ENCODE measurements at regions not wholly inside any gene's neighbourhood (a gene's known extent, or its start where the extent isn't known, plus 50 kb on each side); places are given as distances from the start of the nearest gene placed in this dataset.

GRCh38 chr3:84634668-84635067 lies 324.1 kb upstream of the CADM2 start:
- H3K36me3 ChIP-seq: no peaks in the 10 kb centered on the region
- ATAC-seq: no peak
- H3K9me3 ChIP-seq: no peaks in the 10 kb centered on the region
- H3K27me3 ChIP-seq: no peaks in the 10 kb centered on the region
- no peak overlapping the region for H3K27ac ChIP-seq
- no peak overlapping the region for H3K4me3 ChIP-seq
- WGBS, 2 donors (ENCODE audit: low coverage in 1 of 2): 75 to 100% methylated on average over 1 of the region's 1 CpG
- TF ChIP-seq POLR2AphosphoS5 (IDR thresholded peaks at IDR 0.05) (no peak), EP300 (IDR thresholded peaks at IDR 0.05) (no peak), POLR2A (IDR thresholded peaks at IDR 0.05) (no peak), CTCF (IDR thresholded peaks at IDR 0.05) (no peak)
- H3K4me1 ChIP-seq: no peaks in the 10 kb centered on the region

GRCh38 chr3:84637272-84637671 lies 321.5 kb upstream of the CADM2 start:
- Histone ChIP-seq H3K9me3 (no peaks in the 10 kb centered on the region), H3K36me3 (no peaks in the 10 kb centered on the region), H3K4me3 (no peak overlapping the region), H3K4me1 (no peaks in the 10 kb centered on the region), H3K27ac (no peak overlapping the region), H3K27me3 (no peaks in the 10 kb centered on the region)
- no peak for TF ChIP-seq POLR2AphosphoS5 (IDR thresholded peaks at IDR 0.05)
- no peak for TF ChIP-seq POLR2A (IDR thresholded peaks at IDR 0.05)
- no peak for TF ChIP-seq EP300 (IDR thresholded peaks at IDR 0.05)
- no peak for TF ChIP-seq CTCF (IDR thresholded peaks at IDR 0.05)
- no peak for ATAC-seq
- WGBS, 2 donors (ENCODE audit: low coverage in 1 of 2): 73 to 92% methylated on average over 3 of the region's 3 CpGs

GRCh38 chr3:84666468-84666867 lies 292.3 kb upstream of the CADM2 start:
- no peaks in the 10 kb centered on the region for H3K9me3 ChIP-seq
- no peak overlapping the region for H3K27ac ChIP-seq
- H3K36me3 ChIP-seq: no peaks in the 10 kb centered on the region
- H3K4me3 ChIP-seq: no peak overlapping the region
- no peak for TF ChIP-seq POLR2A (IDR thresholded peaks at IDR 0.05)
- TF ChIP-seq EP300 (IDR thresholded peaks at IDR 0.05): no peak
- TF ChIP-seq POLR2AphosphoS5 (IDR thresholded peaks at IDR 0.05): no peak
- TF ChIP-seq CTCF (IDR thresholded peaks at IDR 0.05): no peak
- ATAC-seq: no peak
- no peaks in the 10 kb centered on the region for H3K4me1 ChIP-seq
- H3K27me3 ChIP-seq: no peaks in the 10 kb centered on the region

- H3K36me3 ChIP-seq: no peaks in the 10 kb centered on the region
- ATAC-seq: no peak
- no peaks in the 10 kb centered on the region for H3K9me3 ChIP-seq
- no peaks in the 10 kb centered on the region for H3K4me1 ChIP-seq
- TF ChIP-seq EP300 (IDR thresholded peaks at IDR 0.05) (no peak), CTCF (IDR thresholded peaks at IDR 0.05) (no peak), POLR2A (IDR thresholded peaks at IDR 0.05) (no peak), POLR2AphosphoS5 (IDR thresholded peaks at IDR 0.05) (no peak)
- no peak overlapping the region for H3K27ac ChIP-seq
- no peaks in the 10 kb centered on the region for H3K27me3 ChIP-seq
- H3K4me3 ChIP-seq: no peak overlapping the region
These were observed 279.6 kb upstream of the CADM2 start for GRCh38 chr3:84679211-84679610.

- Histone ChIP-seq H3K4me3 (no peak overlapping the region), H3K4me1 (no peaks in the 10 kb centered on the region), H3K27me3 (no peaks in the 10 kb centered on the region), H3K9me3 (no peaks in the 10 kb centered on the region), H3K36me3 (no peaks in the 10 kb centered on the region), H3K27ac (no peak overlapping the region)
- TF ChIP-seq EP300 (IDR thresholded peaks at IDR 0.05) (no peak), POLR2A (IDR thresholded peaks at IDR 0.05) (no peak), CTCF (IDR thresholded peaks at IDR 0.05) (no peak), POLR2AphosphoS5 (IDR thresholded peaks at IDR 0.05) (no peak)
- ATAC-seq: no peak
These were observed 278.1 kb upstream of the CADM2 start for GRCh38 chr3:84680700-84681099.

Measured in gastroesophageal sphincter (tissue), 4 donors.